ENCODE measurements at regions not wholly inside any gene's neighbourhood (a gene's known extent, or its start where the extent isn't known, plus 50 kb on each side); places are given as distances from the start of the nearest gene placed in this dataset.

DNA sequence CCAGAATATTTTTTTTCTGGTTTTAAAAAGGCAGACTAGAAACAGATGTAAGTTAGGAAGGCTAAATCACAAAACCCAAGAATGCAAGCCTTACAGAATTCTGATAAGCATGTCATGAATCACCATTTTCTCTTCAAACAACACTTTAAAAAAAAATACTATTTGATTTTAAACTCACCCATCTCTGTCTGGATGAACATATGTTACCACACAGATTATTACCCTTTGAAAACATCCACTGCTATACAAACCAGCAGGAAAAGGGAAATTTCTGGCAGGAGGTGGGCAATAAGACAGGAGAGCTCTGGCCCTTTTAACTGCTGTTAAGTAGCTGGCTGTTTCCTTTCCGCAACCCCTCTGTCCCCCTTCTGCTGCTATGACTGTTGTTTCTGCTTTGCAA is 317.7 kb upstream of the NOCT start:
- H3K27ac ChIP-seq (ENCODE audit: insufficient read depth, low read depth, low read length) = no peak overlapping the region
- H3K36me3 ChIP-seq (ENCODE audit: control insufficient read depth in 2 of 2, extremely low read depth in 1 of 2, insufficient read depth in 2 of 2, low read length in 2 of 2) = no peaks in the 10 kb centered on the region
- dilution Hi-C loops (cut with MboI; ENCODE audit: extremely low pct_ligation_motif_present, low sequenced_read_pairs) (no loop called here), intact Hi-C loops (cut with micrococcal nuclease) (no loop called here)
- H3K4me3 ChIP-seq (replicated peaks in 1 of 3; ENCODE audit: insufficient read depth in 1 of 3, low read depth in 1 of 3, low read length in 3 of 3) = no peak overlapping the region
- H3K4me2 ChIP-seq (ENCODE audit: insufficient read depth, low read length) = no peak overlapping the region
- BruUV-seq (replicated peaks) = no TSS peak
- TF ChIP-seq, protein P1, sequence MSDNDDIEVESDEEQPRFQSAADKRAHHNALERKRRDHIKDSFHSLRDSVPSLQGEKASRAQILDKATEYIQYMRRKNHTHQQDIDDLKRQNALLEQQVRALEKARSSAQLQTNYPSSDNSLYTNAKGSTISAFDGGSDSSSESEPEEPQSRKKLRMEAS (IDR thresholded peaks at IDR 0.05; ENCODE audit: insufficient read depth, insufficient read length) = no peak
- H3K79me2 ChIP-seq (ENCODE audit: control insufficient read depth, insufficient read depth, low read length) = no peaks in the 10 kb centered on the region
- H3K9me1 ChIP-seq (replicated peaks; ENCODE audit: control insufficient read depth, extremely low read depth, insufficient read depth, low read length) = no peaks in the 10 kb centered on the region
- peaks cover 4 to 11% of the 10 kb centered on the region in 2 experiments for H3K27me3 ChIP-seq (ENCODE audit: control insufficient read depth in 2 of 2, insufficient read depth in 2 of 2, low read length in 2 of 2)
- CTCF ChIA-PET = no interaction called here
- H3K9ac ChIP-seq (replicated peaks; ENCODE audit: extremely low read depth, insufficient read depth, low read length) = no peak overlapping the region
- no peak overlapping the region for H2AFZ ChIP-seq (ENCODE audit: low read depth, low read length)
- POLR2A ChIA-PET = no interaction called here
- H3K4me1 ChIP-seq (ENCODE audit: control insufficient read depth, extremely low read depth, insufficient read depth, low read length) = no peaks in the 10 kb centered on the region
- H3K9me3 ChIP-seq (replicated peaks; ENCODE audit: control insufficient read depth, insufficient read depth, low read length) = no peaks in the 10 kb centered on the region
- DNase-seq (ENCODE audit: low read depth, low spot score) = no peak
- FAIRE-seq = no peak
- H4K20me1 ChIP-seq (replicated peaks; ENCODE audit: control insufficient read depth, extremely low read depth, insufficient read depth, low read length) = no peaks in the 10 kb centered on the region

DNA sequence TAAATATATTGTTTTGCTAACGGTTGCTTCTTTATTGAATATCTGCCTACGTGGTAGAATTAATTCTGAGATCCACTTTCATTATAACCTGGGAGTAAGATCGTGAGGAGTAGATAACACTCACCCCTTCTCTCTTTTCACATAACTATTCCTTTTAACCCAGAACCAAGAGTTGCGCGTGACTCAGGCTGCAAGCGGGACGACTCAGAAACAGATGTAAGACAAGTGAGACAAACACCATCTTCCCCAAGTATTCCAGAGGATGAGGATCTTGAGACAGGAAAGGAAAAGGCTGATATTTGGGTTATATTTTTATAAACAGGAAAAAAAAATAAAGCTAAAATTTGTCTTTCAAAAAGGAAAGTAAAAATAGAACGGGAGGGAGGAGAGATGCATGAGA is 318.8 kb upstream of the NOCT start:
- intact Hi-C loops (cut with micrococcal nuclease) (no loop called here), dilution Hi-C loops (cut with MboI; ENCODE audit: extremely low pct_ligation_motif_present, low sequenced_read_pairs) (no loop called here)
- Histone ChIP-seq H3K9me1 (replicated peaks; ENCODE audit: control insufficient read depth, extremely low read depth, insufficient read depth, low read length) (no peaks in the 10 kb centered on the region), H3K36me3 (ENCODE audit: control insufficient read depth in 2 of 2, extremely low read depth in 1 of 2, insufficient read depth in 2 of 2, low read length in 2 of 2) (no peaks in the 10 kb centered on the region), H3K9ac (replicated peaks; ENCODE audit: extremely low read depth, insufficient read depth, low read length) (no peak overlapping the region), H3K4me1 (ENCODE audit: control insufficient read depth, extremely low read depth, insufficient read depth, low read length) (no peaks in the 10 kb centered on the region), H3K27me3 (ENCODE audit: control insufficient read depth in 2 of 2, insufficient read depth in 2 of 2, low read length in 2 of 2) (peaks cover 4 to 11% of the 10 kb centered on the region in 2 experiments), H3K4me3 (replicated peaks in 1 of 3; ENCODE audit: insufficient read depth in 1 of 3, low read depth in 1 of 3, low read length in 3 of 3) (no peak overlapping the region), H2AFZ (ENCODE audit: low read depth, low read length) (no peak overlapping the region), H4K20me1 (replicated peaks; ENCODE audit: control insufficient read depth, extremely low read depth, insufficient read depth, low read length) (no peaks in the 10 kb centered on the region), H3K4me2 (ENCODE audit: insufficient read depth, low read length) (no peak overlapping the region), H3K27ac (ENCODE audit: insufficient read depth, low read depth, low read length) (no peak overlapping the region), H3K9me3 (replicated peaks; ENCODE audit: control insufficient read depth, insufficient read depth, low read length) (no peaks in the 10 kb centered on the region), H3K79me2 (ENCODE audit: control insufficient read depth, insufficient read depth, low read length) (no peaks in the 10 kb centered on the region)
- FAIRE-seq (no peak), DNase-seq (ENCODE audit: low read depth, low spot score) (no peak)
- POLR2A ChIA-PET = no interaction called here
- no TSS peak for BruUV-seq (replicated peaks)
- TF ChIP-seq, protein P1 (IDR thresholded peaks at IDR 0.05; ENCODE audit: insufficient read depth, insufficient read length) = no peak
- TF ChIP-seq POLR2AphosphoS5 (IDR thresholded peaks at IDR 0.05; ENCODE audit: insufficient read depth, low read depth, low read length) = no peak
- no peak for TF ChIP-seq GATA2 (IDR thresholded peaks at IDR 0.05; ENCODE audit: insufficient read depth, insufficient read length, low read depth, low read length)
- TF ChIP-seq FOS (IDR thresholded peaks at IDR 0.05; ENCODE audit: borderline replicate concordance, insufficient read depth, low read length) = no peak
- TF ChIP-seq EZH2 (IDR thresholded peaks at IDR 0.05; ENCODE audit: borderline replicate concordance, low read depth, low read length, severe bottlenecking) = no peak
- no peak for TF ChIP-seq JUN (IDR thresholded peaks at IDR 0.05; ENCODE audit: borderline replicate concordance, insufficient read depth, insufficient read length, low read depth)
- no peak for TF ChIP-seq MYC (IDR thresholded peaks at IDR 0.05; ENCODE audit: low read depth, low read length)
- TF ChIP-seq, protein P2, sequence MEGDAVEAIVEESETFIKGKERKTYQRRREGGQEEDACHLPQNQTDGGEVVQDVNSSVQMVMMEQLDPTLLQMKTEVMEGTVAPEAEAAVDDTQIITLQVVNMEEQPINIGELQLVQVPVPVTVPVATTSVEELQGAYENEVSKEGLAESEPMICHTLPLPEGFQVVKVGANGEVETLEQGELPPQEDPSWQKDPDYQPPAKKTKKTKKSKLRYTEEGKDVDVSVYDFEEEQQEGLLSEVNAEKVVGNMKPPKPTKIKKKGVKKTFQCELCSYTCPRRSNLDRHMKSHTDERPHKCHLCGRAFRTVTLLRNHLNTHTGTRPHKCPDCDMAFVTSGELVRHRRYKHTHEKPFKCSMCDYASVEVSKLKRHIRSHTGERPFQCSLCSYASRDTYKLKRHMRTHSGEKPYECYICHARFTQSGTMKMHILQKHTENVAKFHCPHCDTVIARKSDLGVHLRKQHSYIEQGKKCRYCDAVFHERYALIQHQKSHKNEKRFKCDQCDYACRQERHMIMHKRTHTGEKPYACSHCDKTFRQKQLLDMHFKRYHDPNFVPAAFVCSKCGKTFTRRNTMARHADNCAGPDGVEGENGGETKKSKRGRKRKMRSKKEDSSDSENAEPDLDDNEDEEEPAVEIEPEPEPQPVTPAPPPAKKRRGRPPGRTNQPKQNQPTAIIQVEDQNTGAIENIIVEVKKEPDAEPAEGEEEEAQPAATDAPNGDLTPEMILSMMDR (IDR thresholded peaks at IDR 0.05; ENCODE audit: extremely low read depth in 1 of 2, insufficient read depth in 1 of 2, low read depth in 1 of 2, low read length in 2 of 2) = no peak
- TF ChIP-seq POLR2A (IDR thresholded peaks at IDR 0.05; ENCODE audit: low read depth, low read length) = no peak
- CTCF ChIA-PET = no interaction called here
